Fibroblast of mammary gland (primary cell): ENCODE measurements at regions not wholly inside any gene's neighbourhood (a gene's known extent, or its start where the extent isn't known, plus 50 kb on each side); places are given as distances from the start of the nearest gene placed in this dataset.

Experiments
- DNase-seq: peaks from one replicate; pipeline ENCODE4 v3.0.0-alpha.2; 2010; ENCODE audit warnings: low read depth
- H3K4me3 ChIP-seq: 2 replicates; pipeline ENCODE4 v1.5.1; 2011; ENCODE audit warnings: low read depth, mild to moderate bottlenecking, low read length, moderate library complexity; ENCODE audit not compliant: control insufficient read depth
- TF ChIP-seq, protein P1 (sequence below): conservative IDR thresholded peaks from 2 replicates; pipeline ENCODE4 v1.5.1; 2011; ENCODE audit warnings: low read depth, low read length, inconsistent platforms; ENCODE audit not compliant: control insufficient read depth, insufficient read depth

DNA sequence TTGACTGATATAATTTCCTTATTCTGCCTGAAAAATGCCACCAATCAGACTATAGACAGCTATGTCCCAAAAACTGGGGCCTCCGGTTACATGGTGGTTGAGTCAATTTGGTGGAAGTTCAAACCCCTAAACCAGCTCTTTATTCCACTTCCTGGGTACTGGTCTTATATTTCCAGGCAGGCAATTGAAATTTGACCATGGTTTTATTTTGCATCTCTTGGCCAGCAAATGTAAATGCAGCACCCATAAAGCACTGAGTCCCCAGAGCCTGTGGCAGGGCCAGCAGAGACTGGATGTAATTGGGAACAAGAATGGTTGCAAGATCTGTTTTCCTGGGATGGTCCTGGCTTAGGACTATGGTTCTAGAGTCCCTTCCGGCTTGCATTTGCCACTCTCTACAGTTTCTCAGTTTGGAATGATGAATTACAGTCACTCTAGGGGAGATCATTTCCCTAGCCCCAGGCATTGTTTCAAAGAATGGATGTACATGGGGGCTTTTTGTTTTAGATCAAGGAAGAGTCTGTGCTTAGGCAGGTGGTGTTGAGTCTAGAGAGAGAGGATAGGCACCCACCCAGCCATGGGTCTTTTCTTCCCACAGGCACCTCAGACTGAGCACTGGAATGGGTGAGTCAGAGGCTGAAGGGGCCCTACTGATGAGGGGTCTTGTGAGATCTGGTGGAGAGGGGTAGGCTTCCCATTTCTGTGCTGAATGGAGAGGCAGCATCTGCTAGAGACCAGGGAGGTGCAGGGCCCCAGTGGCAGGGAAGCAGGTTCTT is 108.4 kb upstream of the CDC42EP3 start:
- DNase-seq = no peak
- no peak overlapping the region for H3K4me3 ChIP-seq
- TF ChIP-seq, protein P1, sequence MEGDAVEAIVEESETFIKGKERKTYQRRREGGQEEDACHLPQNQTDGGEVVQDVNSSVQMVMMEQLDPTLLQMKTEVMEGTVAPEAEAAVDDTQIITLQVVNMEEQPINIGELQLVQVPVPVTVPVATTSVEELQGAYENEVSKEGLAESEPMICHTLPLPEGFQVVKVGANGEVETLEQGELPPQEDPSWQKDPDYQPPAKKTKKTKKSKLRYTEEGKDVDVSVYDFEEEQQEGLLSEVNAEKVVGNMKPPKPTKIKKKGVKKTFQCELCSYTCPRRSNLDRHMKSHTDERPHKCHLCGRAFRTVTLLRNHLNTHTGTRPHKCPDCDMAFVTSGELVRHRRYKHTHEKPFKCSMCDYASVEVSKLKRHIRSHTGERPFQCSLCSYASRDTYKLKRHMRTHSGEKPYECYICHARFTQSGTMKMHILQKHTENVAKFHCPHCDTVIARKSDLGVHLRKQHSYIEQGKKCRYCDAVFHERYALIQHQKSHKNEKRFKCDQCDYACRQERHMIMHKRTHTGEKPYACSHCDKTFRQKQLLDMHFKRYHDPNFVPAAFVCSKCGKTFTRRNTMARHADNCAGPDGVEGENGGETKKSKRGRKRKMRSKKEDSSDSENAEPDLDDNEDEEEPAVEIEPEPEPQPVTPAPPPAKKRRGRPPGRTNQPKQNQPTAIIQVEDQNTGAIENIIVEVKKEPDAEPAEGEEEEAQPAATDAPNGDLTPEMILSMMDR = no peak

DNA sequence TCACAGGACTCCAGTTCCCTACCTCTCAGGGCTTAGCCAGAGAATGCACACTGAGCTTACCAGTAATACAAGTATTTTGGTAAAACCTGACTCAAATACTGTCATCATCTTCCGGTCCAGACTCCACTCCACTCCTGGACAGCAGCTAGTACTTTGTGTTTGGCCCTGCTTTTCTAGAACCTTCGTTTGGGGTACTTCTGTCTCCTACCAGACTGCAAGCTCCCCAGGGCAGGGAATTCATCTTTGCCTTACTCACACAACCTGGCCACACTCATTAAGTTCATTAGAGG is 108.9 kb upstream of the CDC42EP3 start:
- TF ChIP-seq, protein P1 = no peak
- no peak overlapping the region for H3K4me3 ChIP-seq
- DNase-seq = peak; percentile 52

DNA sequence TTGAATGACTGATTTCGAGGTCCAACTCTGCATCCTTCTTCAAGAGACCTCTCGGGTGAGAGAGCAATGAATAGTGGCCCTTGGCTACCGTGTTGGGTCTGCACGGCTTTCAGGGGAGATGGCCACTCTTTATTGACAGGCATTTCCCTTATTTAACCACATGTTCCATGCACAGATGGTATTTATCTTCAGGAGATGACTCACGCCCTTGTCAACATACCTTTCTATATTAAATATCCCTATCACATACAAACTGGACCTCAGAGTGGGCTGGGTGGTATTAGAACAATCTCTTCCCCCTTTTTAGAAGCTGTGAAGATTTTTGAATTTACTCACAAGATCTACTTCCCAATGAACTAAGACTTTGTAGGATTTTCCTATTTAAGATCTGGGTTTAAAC is 109.6 kb upstream of the CDC42EP3 start:
- TF ChIP-seq, protein P1 = no peak

DNA sequence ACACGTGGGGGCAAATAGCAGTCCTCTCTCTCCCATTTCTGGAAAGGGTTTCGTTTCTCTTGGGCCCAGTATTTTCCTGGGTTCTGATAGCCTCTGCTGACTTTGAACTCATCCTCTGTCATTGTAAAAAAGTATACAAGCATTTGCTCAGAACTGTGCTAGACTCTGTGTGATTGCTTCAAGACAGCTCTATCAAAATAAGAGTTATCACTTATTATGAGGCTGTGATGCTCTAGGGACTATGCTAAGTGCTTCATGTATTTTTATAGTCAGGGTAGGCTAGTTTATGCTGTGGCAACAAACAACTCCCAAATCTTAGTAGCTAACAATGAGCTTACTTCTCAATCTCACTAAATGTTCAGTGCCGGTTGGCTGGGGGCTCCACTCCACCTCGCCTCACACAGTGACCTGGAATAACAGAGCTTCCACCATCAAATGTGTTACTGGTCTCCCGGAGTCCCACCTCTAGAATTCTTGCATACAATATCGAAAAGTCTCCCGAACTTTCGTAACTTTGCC is 110.8 kb upstream of the CDC42EP3 start:
- TF ChIP-seq, protein P1 = no peak
- no peak overlapping the region for H3K4me3 ChIP-seq
- DNase-seq = no peak

More for the DNA sequence above, 109.6 kb upstream of the CDC42EP3 start:
- no peak overlapping the region for H3K4me3 ChIP-seq
- peak; percentile 75 for DNase-seq

DNA sequence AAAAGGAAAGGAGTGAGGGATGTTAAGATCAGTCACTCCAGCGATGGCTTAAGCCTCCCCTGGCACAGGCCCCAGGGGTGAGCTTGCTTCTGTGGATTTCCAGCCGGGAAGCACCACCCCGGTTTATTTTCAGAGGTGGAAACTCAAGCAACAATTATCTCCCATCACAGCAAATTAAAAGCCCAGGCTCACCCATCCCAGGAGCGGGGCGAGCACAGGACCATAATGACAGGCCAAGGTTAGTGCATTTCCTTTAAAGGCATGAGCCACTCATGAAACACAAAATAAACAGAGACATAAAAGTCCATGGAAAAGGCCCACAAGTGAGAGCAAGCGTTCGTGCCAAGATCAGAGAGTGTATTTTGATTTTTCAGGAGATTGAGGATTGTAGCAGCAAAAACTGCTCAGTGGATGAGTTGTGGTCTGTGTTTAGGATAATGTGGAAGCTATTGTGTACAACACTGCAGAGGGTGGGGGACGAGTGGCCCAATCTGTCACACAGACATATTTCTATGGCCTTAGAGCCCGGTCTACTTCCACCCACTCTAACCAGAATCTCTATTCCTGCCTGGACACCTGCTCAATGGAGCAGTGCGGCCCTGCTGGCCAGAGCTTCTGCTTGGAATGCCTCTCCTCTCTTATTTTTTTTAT is 111.4 kb upstream of the CDC42EP3 start:
- H3K4me3 ChIP-seq = no peak overlapping the region
- TF ChIP-seq, protein P1 = no peak
- peak; percentile 14 for DNase-seq

DNA sequence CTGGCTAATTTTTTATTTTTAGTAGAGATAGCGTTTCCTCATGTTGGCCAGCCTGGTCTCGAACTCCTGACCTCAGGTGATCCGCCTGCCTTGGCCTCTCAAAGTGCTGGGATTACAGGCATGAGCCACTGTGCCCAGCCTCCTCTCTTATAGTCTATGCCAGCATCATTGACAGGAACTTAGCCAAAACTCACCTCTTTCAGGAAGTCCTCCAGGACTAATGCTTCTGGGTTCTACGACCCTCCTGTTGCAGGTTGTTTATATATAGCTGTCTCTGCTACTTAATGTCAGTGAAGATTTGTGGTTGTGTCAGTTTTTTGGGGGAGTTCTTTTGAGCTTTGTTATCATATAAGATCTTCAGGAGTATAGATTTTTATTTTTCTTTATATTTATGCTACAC is 112.1 kb upstream of the CDC42EP3 start:
- TF ChIP-seq, protein P1 = no peak
- H3K4me3 ChIP-seq = no peak overlapping the region
- DNase-seq = no peak
